ENCODE measurements at regions not wholly inside any gene's neighbourhood (a gene's known extent, or its start where the extent isn't known, plus 50 kb on each side); places are given as distances from the start of the nearest gene placed in this dataset.

DNA sequence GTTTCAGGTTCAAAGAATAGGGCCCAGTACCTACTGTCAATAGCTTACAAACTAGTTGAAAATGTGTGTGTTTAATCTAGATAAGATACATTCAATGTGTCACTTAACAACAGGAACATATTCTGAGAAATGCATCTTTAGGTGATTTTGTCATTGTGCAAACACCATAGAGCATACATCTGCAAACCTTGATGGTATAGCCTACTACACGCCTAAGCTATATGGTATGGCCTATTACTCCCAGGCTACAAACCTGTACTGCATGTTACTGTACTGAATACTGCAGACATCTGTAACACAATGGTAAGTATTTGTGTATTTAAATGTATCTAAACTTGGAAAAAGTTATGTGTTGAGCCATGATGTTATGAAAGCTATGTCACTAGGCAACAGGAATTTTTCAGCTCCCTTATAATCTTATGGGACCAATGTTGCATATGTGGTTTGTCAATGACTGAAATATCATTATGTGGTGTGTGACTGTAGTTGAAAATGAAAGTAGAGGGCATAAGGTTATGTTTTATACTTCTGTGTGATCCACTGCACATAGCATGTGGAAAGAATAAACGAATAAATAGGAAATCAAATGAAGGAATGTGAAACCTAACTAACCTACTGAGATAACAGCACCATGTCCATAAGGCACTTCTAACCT is 129.0 kb upstream of the CAMK1G start:
- POLR2A ChIA-PET: interaction anchor here (0.5 kb wide), 1 partner anchor 35 kb away, joined by 3 read pairs; no protein-coding TSS in a partner anchor
- in situ Hi-C loops (cut with HindIII; ENCODE audit: low pct_unique_long_range_greater_than_20kb, low sequenced_read_pairs): no loop called here
- no TSS peak for BruUV-seq (replicated peaks)

GRCh38 chr1:209455145-209455544 is 128.4 kb upstream of the CAMK1G start:
- Histone ChIP-seq H3K4me3 (ENCODE audit: low read depth in 2 of 2, low read length in 2 of 2) (no peak overlapping the region), H3K36me3 (ENCODE audit: control insufficient read depth, insufficient read depth, low read length) (no peaks in the 10 kb centered on the region), H3K9me3 (ENCODE audit: control insufficient read depth, insufficient read depth, low read depth, low read length) (no peaks in the 10 kb centered on the region), H3K27me3 (ENCODE audit: control insufficient read depth, insufficient read depth, low read length) (no peaks in the 10 kb centered on the region), H3K27ac (ENCODE audit: low read length) (no peak overlapping the region), H3K4me1 (ENCODE audit: control insufficient read depth, insufficient read depth, low read length) (no peaks in the 10 kb centered on the region)
- ChIA-PET CTCF (no interaction called here), POLR2A (interaction anchor here (0.5 kb wide), 1 partner anchor 34 kb away, joined by 3 read pairs; no protein-coding TSS in a partner anchor)
- intact Hi-C loops (cut with micrococcal nuclease; ENCODE audit: unreplicated experiment): no loop called here
- in situ Hi-C loops (cut with HindIII; ENCODE audit: low pct_unique_long_range_greater_than_20kb, low sequenced_read_pairs): no loop called here
- DNase-seq (ENCODE audit: low read depth, low spot score) (no peak), ATAC-seq (no peak)
- no peak for TF ChIP-seq TCF7L2 (IDR thresholded peaks at IDR 0.05; ENCODE audit: low read depth, low read length)
- no peak for TF ChIP-seq SIN3A (IDR thresholded peaks at IDR 0.05; ENCODE audit: borderline replicate concordance, insufficient read depth, low read depth, low read length)
- no peak for TF ChIP-seq REST (IDR thresholded peaks at IDR 0.05; ENCODE audit: insufficient read depth in 1 of 2, low read depth in 2 of 2, low read length in 1 of 2)
- TF ChIP-seq POLR2AphosphoS5 (IDR thresholded peaks at IDR 0.05; ENCODE audit: low read depth, low read length): no peak
- TF ChIP-seq, protein P1, sequence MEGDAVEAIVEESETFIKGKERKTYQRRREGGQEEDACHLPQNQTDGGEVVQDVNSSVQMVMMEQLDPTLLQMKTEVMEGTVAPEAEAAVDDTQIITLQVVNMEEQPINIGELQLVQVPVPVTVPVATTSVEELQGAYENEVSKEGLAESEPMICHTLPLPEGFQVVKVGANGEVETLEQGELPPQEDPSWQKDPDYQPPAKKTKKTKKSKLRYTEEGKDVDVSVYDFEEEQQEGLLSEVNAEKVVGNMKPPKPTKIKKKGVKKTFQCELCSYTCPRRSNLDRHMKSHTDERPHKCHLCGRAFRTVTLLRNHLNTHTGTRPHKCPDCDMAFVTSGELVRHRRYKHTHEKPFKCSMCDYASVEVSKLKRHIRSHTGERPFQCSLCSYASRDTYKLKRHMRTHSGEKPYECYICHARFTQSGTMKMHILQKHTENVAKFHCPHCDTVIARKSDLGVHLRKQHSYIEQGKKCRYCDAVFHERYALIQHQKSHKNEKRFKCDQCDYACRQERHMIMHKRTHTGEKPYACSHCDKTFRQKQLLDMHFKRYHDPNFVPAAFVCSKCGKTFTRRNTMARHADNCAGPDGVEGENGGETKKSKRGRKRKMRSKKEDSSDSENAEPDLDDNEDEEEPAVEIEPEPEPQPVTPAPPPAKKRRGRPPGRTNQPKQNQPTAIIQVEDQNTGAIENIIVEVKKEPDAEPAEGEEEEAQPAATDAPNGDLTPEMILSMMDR (IDR thresholded peaks at IDR 0.05): no peak
- no TSS peak for BruUV-seq (replicated peaks)

More for the DNA sequence above, 129.0 kb upstream of the CAMK1G start:
- Histone ChIP-seq H3K27ac (ENCODE audit: low read length) (no peak overlapping the region), H3K27me3 (ENCODE audit: control insufficient read depth, insufficient read depth, low read length) (no peaks in the 10 kb centered on the region), H3K36me3 (ENCODE audit: control insufficient read depth, insufficient read depth, low read length) (no peaks in the 10 kb centered on the region), H3K9me3 (ENCODE audit: control insufficient read depth, insufficient read depth, low read depth, low read length) (no peaks in the 10 kb centered on the region), H3K4me3 (ENCODE audit: low read depth in 2 of 2, low read length in 2 of 2) (no peak overlapping the region), H3K4me1 (ENCODE audit: control insufficient read depth, insufficient read depth, low read length) (no peaks in the 10 kb centered on the region)
- CTCF ChIA-PET: no interaction called here
- no peak for DNase-seq (ENCODE audit: low read depth, low spot score)
- no peak for ATAC-seq
- TF ChIP-seq POLR2AphosphoS5 (IDR thresholded peaks at IDR 0.05; ENCODE audit: low read depth, low read length): no peak
- TF ChIP-seq, protein P1 (IDR thresholded peaks at IDR 0.05): no peak
- intact Hi-C loops (cut with micrococcal nuclease; ENCODE audit: unreplicated experiment): no loop called here
